HG03060 (cell line): ENCODE measurements at regions not wholly inside any gene's neighbourhood (a gene's known extent, or its start where the extent isn't known, plus 50 kb on each side); places are given as distances from the start of the nearest gene placed in this dataset.
"Not testable (repeated sequence)": the region's sequence is repeated elsewhere in the genome, so short reads cannot be mapped to it uniquely, and the experiment has no call there.

ENCODE experiments used
- ATAC-seq: cut with Tn5 transposase; IDR thresholded peaks from one replicate; pipeline ENCODE4 v1.9.1; 2021; ENCODE audit warnings: low read depth, moderate number of reproducible peaks; ENCODE audit not compliant: unreplicated experiment

GRCh38 chr2:111382507-111382906, 261.8 kb downstream of the BCL2L11 start:
- ATAC-seq, result not testable (repeated sequence)

GRCh38 chr2:111383311-111383710, 262.6 kb downstream of the BCL2L11 start:
- not testable (repeated sequence) for ATAC-seq

GRCh38 chr2:111385226-111385957, 264.7 kb downstream of the BCL2L11 start:
- ATAC-seq, result not testable (repeated sequence)

GRCh38 chr2:111390605-111391004, 269.9 kb downstream of the BCL2L11 start:
- ATAC-seq, result not testable (repeated sequence)

GRCh38 chr2:111395350-111396128, 274.8 kb downstream of the BCL2L11 start:
- ATAC-seq, result not testable (repeated sequence)

- not testable (repeated sequence) for ATAC-seq
Observed at GRCh38 chr2:111400598-111401253, 280.0 kb downstream of the BCL2L11 start.

GRCh38 chr2:111401270-111402140, 280.8 kb downstream of the BCL2L11 start:
- ATAC-seq, result not testable (repeated sequence)

GRCh38 chr2:111402450-111402849, 281.7 kb downstream of the BCL2L11 start:
- not testable (repeated sequence) for ATAC-seq

- not testable (repeated sequence) for ATAC-seq
Observed at GRCh38 chr2:111403287-111403686, 282.6 kb downstream of the BCL2L11 start.

- ATAC-seq, result not testable (repeated sequence)
Observed at GRCh38 chr2:111406616-111407015, 285.9 kb downstream of the BCL2L11 start.

- ATAC-seq, result not testable (repeated sequence)
Observed at GRCh38 chr2:111407632-111408194, 287.0 kb downstream of the BCL2L11 start.

- ATAC-seq, result not testable (repeated sequence)
Observed at GRCh38 chr2:111410868-111411406, 290.2 kb downstream of the BCL2L11 start.

GRCh38 chr2:111411867-111412681, 291.4 kb downstream of the BCL2L11 start:
- not testable (repeated sequence) for ATAC-seq

- not testable (repeated sequence) for ATAC-seq
Observed at GRCh38 chr2:111412841-111413650, 292.3 kb downstream of the BCL2L11 start.

GRCh38 chr2:111413950-111414349, 293.2 kb downstream of the BCL2L11 start:
- ATAC-seq, result not testable (repeated sequence)

GRCh38 chr2:111415765-111416743, 295.3 kb downstream of the BCL2L11 start:
- ATAC-seq, result not testable (repeated sequence)

- ATAC-seq, result not testable (repeated sequence)
Observed at GRCh38 chr2:111417026-111417425, 296.3 kb downstream of the BCL2L11 start.
